HuH-7.5 (cell line): ENCODE measurements at regions not wholly inside any gene's neighbourhood (a gene's known extent, or its start where the extent isn't known, plus 50 kb on each side); places are given as distances from the start of the nearest gene placed in this dataset.
"Not testable (repeated sequence)": the region's sequence is repeated elsewhere in the genome, so short reads cannot be mapped to it uniquely, and the experiment has no call there.

ENCODE experiments used
- DNase-seq: peaks from one replicate; pipeline ENCODE4 v3.0.0; 2011; ENCODE audit warnings: low spot score

DNA sequence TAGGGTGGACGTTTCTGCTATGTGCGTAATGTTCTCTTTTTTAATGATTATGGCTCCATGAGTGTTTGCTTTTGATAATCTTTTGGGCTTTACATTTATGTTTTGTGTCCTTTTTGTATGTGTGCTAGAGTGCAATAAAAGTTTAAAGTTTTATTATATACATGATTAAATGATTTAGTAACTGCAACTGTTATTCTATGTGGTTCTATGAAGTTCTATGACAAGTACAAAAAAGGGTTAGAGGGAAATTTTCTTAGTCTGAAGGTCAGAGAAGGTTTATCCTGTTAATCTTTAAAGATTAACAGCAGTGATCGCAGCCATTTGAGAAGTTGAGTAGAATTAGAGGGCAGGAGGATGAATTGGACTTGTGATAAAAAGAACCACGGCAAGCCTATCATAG is 386.4 kb upstream of the CHRM3 start:
- DNase-seq, result no peak

GRCh38 chr1:238998577-238998976 is 387.8 kb upstream of the CHRM3 start:
- no peak for DNase-seq

GRCh38 chr1:238991765-238992495 is 394.4 kb upstream of the CHRM3 start:
- DNase-seq, result no peak

- DNase-seq, result no peak
Measured at GRCh38 chr1:238985312-238985711, 401.1 kb upstream of the CHRM3 start.

DNA sequence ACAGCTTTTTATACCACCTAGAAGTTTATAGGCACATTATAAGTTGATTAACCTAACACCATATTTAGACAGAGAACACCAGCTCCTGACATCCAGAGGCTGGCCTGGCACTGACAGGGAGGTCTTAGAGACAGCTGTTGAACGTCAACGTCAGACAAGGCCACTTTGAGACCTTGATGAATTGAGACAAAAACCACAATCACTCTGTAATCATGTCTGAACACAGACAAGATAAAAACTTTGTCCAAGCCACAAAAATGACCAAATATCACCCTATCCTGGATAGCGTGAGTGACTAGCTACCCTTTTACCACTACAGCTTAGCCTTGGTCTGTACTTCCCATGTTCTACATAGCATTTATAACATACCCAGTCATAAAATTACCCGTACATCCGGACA is 403.6 kb upstream of the CHRM3 start:
- DNase-seq, result no peak

GRCh38 chr1:238981317-238981933 is 404.9 kb upstream of the CHRM3 start:
- no peak for DNase-seq

GRCh38 chr1:238980053-238980452 is 406.3 kb upstream of the CHRM3 start:
- DNase-seq, result no peak

DNA sequence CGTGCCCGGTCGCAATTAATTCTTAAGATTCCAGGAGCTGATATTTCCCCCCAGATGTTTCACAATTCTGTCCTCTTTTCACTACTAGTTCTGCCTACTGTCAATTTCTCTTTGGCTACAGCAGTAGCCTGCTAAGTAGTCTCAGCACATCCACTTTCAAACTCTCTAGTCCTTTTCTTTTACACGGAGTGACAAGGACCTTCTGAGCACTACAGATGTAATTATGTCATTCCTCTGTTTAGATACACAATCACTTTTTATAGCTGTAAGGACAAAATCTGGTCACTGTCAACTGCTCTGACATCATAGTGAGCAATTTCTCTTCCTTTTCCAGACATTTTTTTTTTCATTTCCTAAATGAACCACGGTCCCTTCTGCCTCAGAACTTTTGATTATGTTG is 421.7 kb upstream of the CHRM3 start:
- DNase-seq, result no peak

DNA sequence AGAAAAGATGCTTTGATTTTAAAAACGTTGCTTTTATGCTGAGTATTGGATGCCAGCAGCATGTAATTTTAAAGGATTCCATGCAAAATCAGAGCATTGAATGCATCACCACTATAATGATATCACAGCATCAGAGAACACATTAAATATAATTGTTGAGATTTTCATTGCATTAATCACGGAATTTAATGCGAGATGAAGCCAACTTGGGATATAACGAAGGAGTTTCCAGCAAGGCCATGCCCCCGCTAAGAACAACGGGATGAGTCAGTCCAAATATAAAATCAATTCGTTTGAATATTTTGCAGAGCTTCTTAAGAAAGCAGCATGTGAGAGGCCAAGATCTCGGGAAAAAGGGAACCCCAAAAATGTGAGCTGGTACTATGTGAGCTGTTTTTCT is 423.4 kb upstream of the CHRM3 start:
- no peak for DNase-seq

- DNase-seq, result no peak
Measured at GRCh38 chr1:238961790-238962189, 424.6 kb upstream of the CHRM3 start.

- DNase-seq, result no peak
Measured at GRCh38 chr1:238960071-238960470, 426.3 kb upstream of the CHRM3 start.

- DNase-seq, result no peak
Measured at GRCh38 chr1:238955934-238956333, 430.4 kb upstream of the CHRM3 start.

DNA sequence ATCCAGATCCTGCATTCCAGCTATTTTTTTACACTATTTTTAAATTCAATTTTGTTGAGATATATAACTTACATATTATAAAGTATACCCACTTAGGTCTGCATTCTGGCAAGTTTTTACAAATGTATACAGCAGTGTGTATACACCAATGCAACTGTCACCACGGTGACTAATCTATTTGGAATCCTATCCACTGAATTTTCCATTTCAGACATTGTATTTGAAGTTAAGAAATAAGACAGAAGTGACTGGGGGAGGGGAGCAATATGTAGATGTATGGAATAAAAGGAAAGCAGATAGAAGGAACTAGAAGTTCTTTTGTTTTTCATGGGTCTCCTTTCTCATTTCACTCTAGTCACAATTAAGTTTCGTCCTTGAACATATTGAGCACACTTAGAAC is 431.5 kb upstream of the CHRM3 start:
- no peak for DNase-seq

- no peak for DNase-seq
Measured at GRCh38 chr1:238953448-238954010, 432.8 kb upstream of the CHRM3 start.

GRCh38 chr1:238951809-238952208 is 434.6 kb upstream of the CHRM3 start:
- no peak for DNase-seq

DNA sequence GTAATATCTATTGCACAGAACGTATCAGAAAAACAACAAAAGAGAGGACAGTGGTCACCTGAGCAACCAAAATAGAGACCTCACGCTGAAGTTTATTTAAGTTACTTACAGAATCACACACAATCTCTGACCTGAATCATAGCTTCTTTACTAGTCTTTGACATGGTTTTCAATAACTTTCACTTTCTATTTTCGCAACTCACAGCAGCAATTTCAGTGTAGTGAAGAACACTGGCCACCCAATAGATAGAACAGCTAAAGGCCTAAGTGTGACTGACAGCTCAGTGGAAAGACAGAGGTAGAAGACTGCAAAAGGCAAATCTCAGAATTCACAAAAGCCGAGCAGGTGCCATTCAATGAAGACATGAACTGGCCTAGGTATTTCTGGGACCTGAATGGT is 435.6 kb upstream of the CHRM3 start:
- no peak for DNase-seq

DNA sequence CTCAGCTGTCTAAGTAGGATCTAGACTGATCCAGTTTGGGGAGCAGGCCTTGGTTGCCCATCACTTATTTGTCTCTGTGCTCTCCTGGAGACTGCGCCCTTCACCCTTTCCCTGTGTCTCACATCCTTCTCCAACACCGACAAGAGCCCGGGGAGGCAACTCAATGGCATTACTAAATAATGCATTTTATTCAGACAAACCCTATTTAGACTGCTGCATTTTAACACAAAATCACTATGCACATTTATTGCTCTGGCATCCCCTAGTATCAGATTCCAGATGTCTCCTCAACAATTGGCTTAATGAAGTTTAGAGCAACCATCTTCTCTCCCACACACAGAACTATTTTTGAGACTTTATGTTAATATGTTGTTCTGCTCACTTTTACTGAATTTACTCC is 436.4 kb upstream of the CHRM3 start:
- DNase-seq, result no peak

DNA sequence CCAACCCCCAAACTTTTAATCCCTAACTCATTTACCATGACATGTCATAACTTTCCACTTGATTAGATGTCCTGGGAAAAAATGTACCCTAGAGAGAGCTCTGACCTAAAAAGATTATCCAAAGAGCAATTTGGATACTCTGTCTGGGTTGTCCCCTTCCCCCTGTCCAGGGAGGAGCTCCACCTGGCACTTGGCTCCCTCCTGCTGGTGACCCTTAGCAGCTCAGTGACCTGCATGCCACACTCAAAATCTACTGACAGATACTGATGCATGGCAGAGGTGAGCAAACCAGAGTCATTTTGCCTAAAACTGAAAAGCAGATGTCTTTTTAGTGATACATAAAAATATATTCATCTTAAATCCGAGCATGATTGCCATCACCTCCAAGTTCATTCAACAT is 442.3 kb upstream of the CHRM3 start:
- DNase-seq, result no peak

DNA sequence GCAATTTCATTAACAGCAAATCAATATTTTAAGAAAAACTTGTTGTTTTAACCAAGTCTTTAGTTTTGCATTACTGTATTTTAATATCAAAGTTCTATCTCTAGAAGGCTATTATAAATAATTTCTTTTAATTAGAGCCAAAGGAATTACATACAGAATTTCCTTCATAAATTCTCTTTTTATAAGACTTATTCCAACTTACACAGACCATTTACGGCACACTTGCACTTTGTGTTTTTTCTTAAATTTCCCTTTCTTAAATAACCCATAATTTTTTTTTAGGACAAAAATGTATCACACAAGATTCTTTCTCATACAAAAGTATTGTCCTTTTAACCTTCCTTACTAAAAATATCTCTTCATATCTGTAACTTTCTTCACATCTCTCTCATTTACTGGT is 458.5 kb upstream of the CHRM3 start:
- DNase-seq, result no peak

DNA sequence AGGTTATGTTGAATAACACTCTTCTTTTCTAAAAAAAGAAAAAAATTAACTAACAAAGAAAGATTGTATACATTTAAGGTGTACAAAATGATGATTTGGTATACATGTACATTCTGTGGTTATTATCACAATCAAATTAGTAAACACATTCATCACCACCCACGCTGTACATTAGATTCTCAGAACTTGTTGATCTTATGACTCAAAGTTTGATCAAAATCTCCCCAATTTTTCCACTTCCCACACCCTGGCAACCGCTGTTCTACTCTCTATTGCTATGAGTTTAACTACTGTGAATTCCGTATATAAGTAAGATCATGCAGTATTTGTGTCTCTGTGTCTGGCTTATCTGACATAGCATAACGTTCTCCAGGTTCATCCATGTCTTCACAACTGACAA is 469.5 kb upstream of the CHRM3 start:
- DNase-seq, result no peak

- DNase-seq, result no peak
Measured at GRCh38 chr1:238914346-238914745, 472.0 kb upstream of the CHRM3 start.

- no peak for DNase-seq
Measured at GRCh38 chr1:238913210-238913609, 473.2 kb upstream of the CHRM3 start.

DNA sequence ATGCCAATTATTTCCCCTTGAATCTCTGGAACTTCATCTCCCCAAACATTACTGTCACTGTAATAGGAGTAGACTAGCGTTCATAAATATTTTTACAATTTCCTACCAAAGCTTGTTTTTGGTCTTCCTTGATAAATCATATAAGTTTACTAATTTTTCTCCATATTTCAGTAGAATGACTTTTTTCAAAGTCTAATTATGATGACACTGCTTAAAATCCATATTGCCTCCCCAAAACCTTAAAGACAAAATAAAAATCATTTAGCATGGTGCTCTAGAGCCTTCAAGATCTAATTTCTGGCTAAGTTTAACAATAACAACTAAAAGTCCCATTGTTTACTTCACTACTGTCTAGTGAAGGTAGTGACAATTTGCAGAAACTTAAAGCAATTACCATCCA is 474.2 kb upstream of the CHRM3 start:
- no peak for DNase-seq

GRCh38 chr1:238902752-238903151 is 483.6 kb upstream of the CHRM3 start:
- DNase-seq, result not testable (repeated sequence)
